ENCODE measurements at regions not wholly inside any gene's neighbourhood (a gene's known extent, or its start where the extent isn't known, plus 50 kb on each side); places are given as distances from the start of the nearest gene placed in this dataset.
"Not testable (repeated sequence)": the region's sequence is repeated elsewhere in the genome, so short reads cannot be mapped to it uniquely, and the experiment has no call there.

- no peaks in the 10 kb centered on the region for H3K9me3 ChIP-seq (ENCODE audit: control insufficient read depth, insufficient read depth, low read depth, low read length)
- no peak overlapping the region for H3K27ac ChIP-seq (ENCODE audit: low read depth, low read length)
- peaks cover 4% of the 10 kb centered on the region; the same call in 1 of the 2 replicates for H3K36me3 ChIP-seq (ENCODE audit: control insufficient read depth, insufficient read depth, low read length)
- H3K4me1 ChIP-seq (ENCODE audit: control insufficient read depth, insufficient read depth, low read length): no peaks in the 10 kb centered on the region
- H3K4me3 ChIP-seq (ENCODE audit: low read depth, low read length): no peak overlapping the region
- no peak overlapping the region for H3K9ac ChIP-seq (ENCODE audit: low read length)
- no peaks in the 10 kb centered on the region for H3K27me3 ChIP-seq (ENCODE audit: control insufficient read depth, insufficient read depth, low read length)
These were observed 424.5 kb downstream of the STK39 start for GRCh38 chr2:167822690-167823465.

GRCh38 chr2:167820488-167820887 lies 426.9 kb downstream of the STK39 start:
- H3K4me3 ChIP-seq (ENCODE audit: low read depth, low read length): no peak overlapping the region
- no peaks in the 10 kb centered on the region for H3K4me1 ChIP-seq (ENCODE audit: control insufficient read depth, insufficient read depth, low read length)
- H3K36me3 ChIP-seq (ENCODE audit: control insufficient read depth, insufficient read depth, low read length): peaks cover 4% of the 10 kb centered on the region; the same call in 1 of the 2 replicates
- no peaks in the 10 kb centered on the region for H3K9me3 ChIP-seq (ENCODE audit: control insufficient read depth, insufficient read depth, low read depth, low read length)
- H3K27ac ChIP-seq (ENCODE audit: low read depth, low read length): no peak overlapping the region
- H3K9ac ChIP-seq (ENCODE audit: low read length): no peak overlapping the region
- H3K27me3 ChIP-seq (ENCODE audit: control insufficient read depth, insufficient read depth, low read length): no peaks in the 10 kb centered on the region

DNA sequence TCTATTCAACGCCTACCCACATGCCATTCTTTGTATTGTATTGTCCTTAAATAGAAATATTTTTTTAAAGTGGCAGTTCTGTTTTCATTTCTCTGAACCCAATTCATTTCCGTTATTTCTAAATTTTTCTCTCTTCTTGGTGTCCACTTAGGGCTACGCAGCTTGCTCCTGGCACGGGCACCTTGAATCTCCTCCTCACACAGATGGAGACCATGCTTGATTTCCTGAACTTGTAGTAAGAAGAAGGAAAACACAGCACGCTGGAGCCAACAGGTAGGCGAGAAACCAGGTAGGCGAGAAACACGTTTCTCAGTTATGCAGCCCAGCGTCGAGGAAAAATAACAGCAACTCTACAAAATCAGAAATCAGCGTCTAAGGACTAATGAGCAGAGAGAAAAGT lies 428.9 kb downstream of the STK39 start:
- no peak overlapping the region for H3K9ac ChIP-seq (ENCODE audit: low read length)
- H3K27ac ChIP-seq (ENCODE audit: low read depth, low read length): no peak overlapping the region
- H3K27me3 ChIP-seq (ENCODE audit: control insufficient read depth, insufficient read depth, low read length): no peaks in the 10 kb centered on the region
- peaks cover 4% of the 10 kb centered on the region; the same call in 1 of the 2 replicates for H3K36me3 ChIP-seq (ENCODE audit: control insufficient read depth, insufficient read depth, low read length)
- H3K4me1 ChIP-seq (ENCODE audit: control insufficient read depth, insufficient read depth, low read length): no peaks in the 10 kb centered on the region
- H3K9me3 ChIP-seq (ENCODE audit: control insufficient read depth, insufficient read depth, low read depth, low read length): no peaks in the 10 kb centered on the region
- H3K4me3 ChIP-seq (ENCODE audit: low read depth, low read length): no peak overlapping the region

GRCh38 chr2:167817908-167818307 lies 429.5 kb downstream of the STK39 start:
- peaks cover 4% of the 10 kb centered on the region; the same call in 1 of the 2 replicates for H3K36me3 ChIP-seq (ENCODE audit: control insufficient read depth, insufficient read depth, low read length)
- H3K4me1 ChIP-seq (ENCODE audit: control insufficient read depth, insufficient read depth, low read length): no peaks in the 10 kb centered on the region
- no peaks in the 10 kb centered on the region for H3K9me3 ChIP-seq (ENCODE audit: control insufficient read depth, insufficient read depth, low read depth, low read length)
- H3K27me3 ChIP-seq (ENCODE audit: control insufficient read depth, insufficient read depth, low read length): no peaks in the 10 kb centered on the region
- no peak overlapping the region for H3K27ac ChIP-seq (ENCODE audit: low read depth, low read length)
- no peak overlapping the region for H3K4me3 ChIP-seq (ENCODE audit: low read depth, low read length)
- H3K9ac ChIP-seq (ENCODE audit: low read length): no peak overlapping the region

GRCh38 chr2:167817422-167817821 lies 430.0 kb downstream of the STK39 start:
- H3K4me3 ChIP-seq (ENCODE audit: low read depth, low read length): no peak overlapping the region
- no peaks in the 10 kb centered on the region for H3K4me1 ChIP-seq (ENCODE audit: control insufficient read depth, insufficient read depth, low read length)
- no peaks in the 10 kb centered on the region for H3K27me3 ChIP-seq (ENCODE audit: control insufficient read depth, insufficient read depth, low read length)
- no peaks in the 10 kb centered on the region for H3K9me3 ChIP-seq (ENCODE audit: control insufficient read depth, insufficient read depth, low read depth, low read length)
- H3K9ac ChIP-seq (ENCODE audit: low read length): no peak overlapping the region
- H3K27ac ChIP-seq (ENCODE audit: low read depth, low read length): no peak overlapping the region
- H3K36me3 ChIP-seq (ENCODE audit: control insufficient read depth, insufficient read depth, low read length): peaks cover 4% of the 10 kb centered on the region; the same call in 1 of the 2 replicates

GRCh38 chr2:167816874-167817290 lies 430.5 kb downstream of the STK39 start:
- H3K4me3 ChIP-seq (ENCODE audit: low read depth, low read length): no peak overlapping the region
- H3K36me3 ChIP-seq (ENCODE audit: control insufficient read depth, insufficient read depth, low read length): peaks cover 4% of the 10 kb centered on the region; the same call in 1 of the 2 replicates
- H3K27ac ChIP-seq (ENCODE audit: low read depth, low read length): no peak overlapping the region
- no peaks in the 10 kb centered on the region for H3K4me1 ChIP-seq (ENCODE audit: control insufficient read depth, insufficient read depth, low read length)
- H3K27me3 ChIP-seq (ENCODE audit: control insufficient read depth, insufficient read depth, low read length): no peaks in the 10 kb centered on the region
- no peaks in the 10 kb centered on the region for H3K9me3 ChIP-seq (ENCODE audit: control insufficient read depth, insufficient read depth, low read depth, low read length)
- H3K9ac ChIP-seq (ENCODE audit: low read length): no peak overlapping the region

- Histone ChIP-seq H3K4me1 (ENCODE audit: control insufficient read depth, insufficient read depth, low read length) (no peaks in the 10 kb centered on the region), H3K27me3 (ENCODE audit: control insufficient read depth, insufficient read depth, low read length) (no peaks in the 10 kb centered on the region), H3K27ac (ENCODE audit: low read depth, low read length) (no peak overlapping the region), H3K4me3 (ENCODE audit: low read depth, low read length) (no peak overlapping the region), H3K36me3 (ENCODE audit: control insufficient read depth, insufficient read depth, low read length) (peaks cover 4% of the 10 kb centered on the region; the same call in 1 of the 2 replicates), H3K9ac (ENCODE audit: low read length) (no peak overlapping the region), H3K9me3 (ENCODE audit: control insufficient read depth, insufficient read depth, low read depth, low read length) (no peaks in the 10 kb centered on the region; the same call in 1 of the 2 replicates)
These were observed 432.3 kb downstream of the STK39 start for GRCh38 chr2:167814881-167815718.

DNA sequence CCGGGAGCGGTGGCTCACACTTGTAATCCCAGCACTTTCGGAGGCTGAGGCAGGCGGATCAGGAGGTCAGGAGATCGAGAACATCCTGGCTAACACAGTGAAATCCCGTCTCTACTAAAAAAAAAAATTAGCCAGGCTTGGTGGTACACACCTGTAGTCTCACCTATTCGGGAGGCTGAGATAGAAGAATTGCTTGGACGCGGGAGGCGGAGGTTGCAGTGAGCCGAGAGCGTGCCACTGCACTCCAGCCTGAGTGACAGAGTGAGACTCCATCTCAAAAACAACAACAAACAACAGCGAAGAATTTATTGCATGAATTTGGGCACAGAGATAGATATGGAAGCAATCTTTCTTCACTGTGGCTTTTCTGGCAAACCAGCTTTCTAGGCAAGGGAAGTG lies 432.9 kb downstream of the STK39 start:
- H3K4me1 ChIP-seq (ENCODE audit: control insufficient read depth, insufficient read depth, low read length); H3K9me3 ChIP-seq (ENCODE audit: control insufficient read depth, insufficient read depth, low read depth, low read length); H3K4me3 ChIP-seq (ENCODE audit: low read depth, low read length); H3K9ac ChIP-seq (ENCODE audit: low read length); H3K27me3 ChIP-seq (ENCODE audit: control insufficient read depth, insufficient read depth, low read length); H3K36me3 ChIP-seq (ENCODE audit: control insufficient read depth, insufficient read depth, low read length); H3K27ac ChIP-seq (ENCODE audit: low read depth, low read length): not testable (repeated sequence)

GRCh38 chr2:167809799-167810198 lies 437.6 kb downstream of the STK39 start:
- H3K9me3 ChIP-seq (ENCODE audit: control insufficient read depth, insufficient read depth, low read depth, low read length); H3K27ac ChIP-seq (ENCODE audit: low read depth, low read length); H3K36me3 ChIP-seq (ENCODE audit: control insufficient read depth, insufficient read depth, low read length); H3K27me3 ChIP-seq (ENCODE audit: control insufficient read depth, insufficient read depth, low read length); H3K4me1 ChIP-seq (ENCODE audit: control insufficient read depth, insufficient read depth, low read length); H3K9ac ChIP-seq (ENCODE audit: low read length); H3K4me3 ChIP-seq (ENCODE audit: low read depth, low read length): not testable (repeated sequence)

DNA sequence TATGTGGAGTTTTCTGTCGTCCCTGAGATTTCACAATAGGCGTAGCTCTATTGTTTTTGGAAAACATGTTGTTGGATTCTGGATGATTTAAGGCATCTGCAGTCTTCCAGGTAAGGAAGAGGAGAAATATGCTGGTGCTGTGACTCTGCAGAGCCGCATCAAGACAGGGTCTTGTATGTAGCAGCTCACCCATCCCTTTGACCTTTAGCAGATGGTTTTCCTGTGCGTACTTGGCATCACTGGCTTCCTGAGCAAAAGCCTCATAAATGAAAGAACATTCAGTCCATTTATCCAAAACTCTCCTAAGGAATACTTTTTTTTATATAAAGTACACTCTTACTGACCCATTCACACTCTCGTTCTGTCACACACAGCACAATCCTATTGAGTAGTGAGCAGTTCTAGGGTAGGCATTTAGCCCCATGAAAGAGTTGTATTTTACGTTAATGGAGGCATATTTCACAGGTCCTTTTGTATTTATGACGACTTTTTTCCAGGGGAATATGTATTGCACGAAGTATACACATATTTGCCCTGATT lies 443.9 kb downstream of the STK39 start:
- H3K27ac ChIP-seq (ENCODE audit: low read depth, low read length): no peak overlapping the region

More for the DNA sequence above, 443.9 kb downstream of the STK39 start:
- H3K4me3 ChIP-seq (ENCODE audit: low read depth, low read length): no peak overlapping the region
- no peaks in the 10 kb centered on the region for H3K9me3 ChIP-seq (ENCODE audit: control insufficient read depth, insufficient read depth, low read depth, low read length)
- peaks cover 4% of the 10 kb centered on the region; the same call in 1 of the 2 replicates for H3K4me1 ChIP-seq (ENCODE audit: control insufficient read depth, insufficient read depth, low read length)
- no peak overlapping the region for H3K9ac ChIP-seq (ENCODE audit: low read length)
- no peaks in the 10 kb centered on the region for H3K36me3 ChIP-seq (ENCODE audit: control insufficient read depth, insufficient read depth, low read length)
- H3K27me3 ChIP-seq (ENCODE audit: control insufficient read depth, insufficient read depth, low read length): no peaks in the 10 kb centered on the region
